Endodermal cell (in vitro differentiated cells): ENCODE measurements at regions not wholly inside any gene's neighbourhood (a gene's known extent, or its start where the extent isn't known, plus 50 kb on each side); places are given as distances from the start of the nearest gene placed in this dataset.

Experiments
- DNase-seq: peaks from one replicate; pipeline ENCODE4 v3.0.0-alpha.2; 2017
- H3K27ac ChIP-seq: 2 replicates; pipeline ENCODE4 v1.5.1; 2013; ENCODE audit warnings: mild to moderate bottlenecking, low read depth, low read length, moderate library complexity
- H3K27me3 ChIP-seq: 2 replicates; pipeline ENCODE4 v1.6.1; 2013; ENCODE audit warnings: mild to moderate bottlenecking, low read length, moderate library complexity; ENCODE audit not compliant: insufficient read depth, control insufficient read depth, poor library complexity, severe bottlenecking
- H3K36me3 ChIP-seq: 2 replicates; pipeline ENCODE4 v1.7.0; 2013; ENCODE audit warnings: mild to moderate bottlenecking, low read length, moderate library complexity; ENCODE audit not compliant: control insufficient read depth, insufficient read depth
- H3K4me1 ChIP-seq: one replicate; pipeline ENCODE4 v1.7.0; 2013; ENCODE audit warnings: low read length; ENCODE audit not compliant: control insufficient read depth, insufficient read depth
- H3K4me3 ChIP-seq: 2 replicates; pipeline ENCODE4 v1.5.1; 2013; ENCODE audit warnings: mild to moderate bottlenecking, low read length, moderate library complexity
- H3K9ac ChIP-seq: 2 replicates; pipeline ENCODE4 v1.6.1; 2013; ENCODE audit warnings: mild to moderate bottlenecking, low read length, moderate library complexity; ENCODE audit not compliant: poor library complexity, severe bottlenecking; ENCODE audit errors: extremely low read depth
- H3K9me3 ChIP-seq: 2 replicates; pipeline ENCODE4 v1.6.1; 2013; ENCODE audit warnings: mild to moderate bottlenecking, low read length, moderate library complexity; ENCODE audit not compliant: control insufficient read depth
- H3K27ac Mint-ChIP-seq: 2 replicates; pipeline ENCODE4 v1.8.0; 2020; ENCODE audit warnings: mixed read lengths
- H3K27me3 Mint-ChIP-seq: 2 replicates; pipeline ENCODE4 v1.8.0; 2021; ENCODE audit warnings: mild to moderate bottlenecking, mixed read lengths; ENCODE audit not compliant: insufficient read depth
- H3K36me3 Mint-ChIP-seq: 2 replicates; pipeline ENCODE4 v1.8.0; 2020; ENCODE audit warnings: low read depth, mixed read lengths
- H3K4me1 Mint-ChIP-seq: 2 replicates; pipeline ENCODE4 v1.8.0; 2020; ENCODE audit warnings: mixed read lengths
- H3K4me3 Mint-ChIP-seq: 2 replicates; pipeline ENCODE4 v1.8.0; 2020; ENCODE audit warnings: mild to moderate bottlenecking, moderate library complexity, mixed read lengths
- H3K9me3 Mint-ChIP-seq: 2 replicates; pipeline ENCODE4 v1.8.0; 2020; ENCODE audit warnings: mild to moderate bottlenecking, mixed read lengths
- CTCF ChIP-seq: fragments of 200-600 bp; sonication (generic); conservative IDR thresholded peaks from 2 replicates; pipeline ENCODE4 v1.5.0; 2021; ENCODE audit warnings: antibody characterized with exemption, mild to moderate bottlenecking
- WGBS, 2 experiments: methylation state at CpG; one replicate each; pipeline versions ENCODE4 v1.1.5 to v1.1.7; 2013; ENCODE audit warnings: missing lambda C conversion rate in 2 of 2, mixed read lengths in 1 of 2; ENCODE audit not compliant: insufficient coverage in 1 of 2, insufficient read length in 1 of 2; 5-methylcytosine and 5-hydroxymethylcytosine counted together

GRCh38 chr5:89016741-89017303, 133.8 kb upstream of the MEF2C start:
- no peaks in the 10 kb centered on the region for H3K27me3 ChIP-seq
- no peak for TF ChIP-seq CTCF

DNA sequence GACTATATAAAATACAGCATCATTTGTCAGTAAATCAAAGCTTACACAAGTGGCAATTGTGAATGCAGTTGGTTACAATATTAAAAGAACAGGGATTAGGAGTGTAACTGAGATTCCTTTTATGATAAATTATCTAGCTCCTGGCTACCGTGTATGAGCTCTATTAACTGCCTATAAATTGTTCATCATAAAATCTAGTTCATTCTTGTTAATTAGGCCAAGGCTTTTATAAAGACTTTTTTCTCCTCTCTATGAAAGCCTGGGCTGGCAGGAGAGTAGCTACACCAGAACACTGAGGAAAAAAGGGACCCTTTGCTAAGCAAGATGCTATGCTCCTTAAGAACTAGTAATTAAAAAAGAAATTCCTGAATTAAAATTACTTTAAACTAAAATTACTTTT, 132.4 kb upstream of the MEF2C start:
- no peak for DNase-seq
- Histone ChIP-seq H3K4me1 (peaks cover 15% of the 10 kb centered on the region), H3K27me3 (no peaks in the 10 kb centered on the region), H3K36me3 (no peaks in the 10 kb centered on the region), H3K27ac (no peak overlapping the region), H3K9ac (no peak overlapping the region), H3K4me3 (no peak overlapping the region), H3K9me3 (no peaks in the 10 kb centered on the region)
- Mint-ChIP-seq H3K27ac (no peak overlapping the region), H3K27me3 (no peaks in the 10 kb centered on the region), H3K9me3 (no peaks in the 10 kb centered on the region), H3K4me3 (no peak overlapping the region), H3K36me3 (no peaks in the 10 kb centered on the region), H3K4me1 (peaks cover 18% of the 10 kb centered on the region)
- TF ChIP-seq CTCF: no peak
- WGBS, 2 experiments: 83 to 100% methylated on average over 1 of the region's 1 CpG

More at GRCh38 chr5:89016741-89017303, 133.8 kb upstream of the MEF2C start:
- Histone ChIP-seq H3K9me3 (no peaks in the 10 kb centered on the region), H3K27ac (no peak overlapping the region), H3K36me3 (no peaks in the 10 kb centered on the region), H3K4me1 (peaks cover 13% of the 10 kb centered on the region), H3K9ac (no peak overlapping the region), H3K4me3 (no peak overlapping the region)
- no peak overlapping the region for H3K4me3 Mint-ChIP-seq
- H3K36me3 Mint-ChIP-seq: no peaks in the 10 kb centered on the region
- H3K4me1 Mint-ChIP-seq: peaks cover 9% of the 10 kb centered on the region
- H3K27me3 Mint-ChIP-seq: no peaks in the 10 kb centered on the region
- DNase-seq: no peak
- H3K27ac Mint-ChIP-seq: no peak overlapping the region
- WGBS, 2 experiments: 98 to 100% methylated on average over 2 of the region's 3 CpGs
- no peaks in the 10 kb centered on the region for H3K9me3 Mint-ChIP-seq

- peak overlapping the region; percentile 76 for H3K27ac Mint-ChIP-seq
- H3K9ac ChIP-seq: no peak overlapping the region
These were observed 129.1 kb upstream of the MEF2C start for GRCh38 chr5:89011778-89012711.

More at GRCh38 chr5:89011778-89012711, 129.1 kb upstream of the MEF2C start:
- no peak overlapping the region for H3K27ac ChIP-seq
- Mint-ChIP-seq H3K36me3 (no peaks in the 10 kb centered on the region), H3K4me1 (peaks cover 20% of the 10 kb centered on the region), H3K27me3 (no peaks in the 10 kb centered on the region), H3K4me3 (no peak overlapping the region), H3K9me3 (peaks cover 2% of the 10 kb centered on the region)
- WGBS, 2 experiments: 67 to 81% methylated on average over 4 to 6 of the region's 6 CpGs
- H3K27me3 ChIP-seq: no peaks in the 10 kb centered on the region
- peak; percentile 44 for DNase-seq
- H3K9me3 ChIP-seq: no peaks in the 10 kb centered on the region
- no peak overlapping the region for H3K4me3 ChIP-seq
- no peak for TF ChIP-seq CTCF
- H3K36me3 ChIP-seq: no peaks in the 10 kb centered on the region
- peaks cover 15% of the 10 kb centered on the region for H3K4me1 ChIP-seq
